ENCODE measurements at regions not wholly inside any gene's neighbourhood (a gene's known extent, or its start where the extent isn't known, plus 50 kb on each side); places are given as distances from the start of the nearest gene placed in this dataset.

DNA sequence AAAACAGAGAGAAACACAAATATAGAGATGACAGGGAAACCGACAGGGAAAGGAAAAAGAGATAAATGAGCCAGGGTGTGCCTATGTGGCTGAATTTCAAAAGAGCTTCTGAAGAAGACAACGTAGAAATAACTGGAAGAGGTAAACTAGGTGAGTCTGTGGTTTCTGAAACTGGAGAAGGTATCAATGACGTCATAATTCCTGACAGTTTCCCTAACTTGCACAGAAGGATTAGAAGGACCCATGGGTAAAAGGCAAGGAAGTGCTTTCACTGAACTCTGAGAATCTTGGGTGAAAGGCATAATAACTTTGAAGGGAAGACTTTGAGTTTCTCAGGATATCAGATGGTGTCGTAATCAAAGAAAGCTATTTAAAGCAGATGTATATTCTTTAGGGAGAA lies 790.8 kb upstream of the NUDT12 start:
- TF ChIP-seq REST (IDR thresholded peaks at IDR 0.05; ENCODE audit: insufficient read depth in 1 of 2, low read depth in 2 of 2, low read length in 2 of 2), result no peak
- no peak for TF ChIP-seq SIN3A (IDR thresholded peaks at IDR 0.05; ENCODE audit: borderline replicate concordance, insufficient read depth, low read length)
- TF ChIP-seq POLR2AphosphoS5 (IDR thresholded peaks at IDR 0.05; ENCODE audit: low read depth, low read length), result no peak
- no peak for TF ChIP-seq TAF1 (IDR thresholded peaks at IDR 0.05; ENCODE audit: borderline replicate concordance, insufficient read depth, low read length)
- TF ChIP-seq FOXP2 (optimal IDR thresholded peaks at IDR 0.05; ENCODE audit: borderline replicate concordance, extremely low read depth, extremely low read length, insufficient read depth), result no peak

All from PFSK-1 (cell line).